A673 (cell line): ENCODE measurements at regions not wholly inside any gene's neighbourhood (a gene's known extent, or its start where the extent isn't known, plus 50 kb on each side); places are given as distances from the start of the nearest gene placed in this dataset.

ENCODE experiments used
- BruUV-seq: library from RNA; stranded (reverse); fragments of 400-500 nt; replicated peaks from 2 replicates; lab custom pipeline; 2021; lab: Mats Ljungman, UMichigan
- CTCF ChIA-PET: fragments of 300-600 bp; sonication (Branson Sonifier 250); formaldehyde crosslinking; loops from one replicate; lab custom pipeline; 2022; ENCODE audit warnings: antibody characterized with exemption; lab: Charles Lee
- POLR2A ChIA-PET: fragments of 300-600 bp; sonication (Branson Sonifier 250); formaldehyde crosslinking; loops from one replicate; lab custom pipeline; 2022; ENCODE audit warnings: antibody characterized with exemption; ENCODE audit not compliant: low non-redundant PET; lab: Charles Lee
- DNase-seq: peaks from one replicate; pipeline ENCODE4 v3.0.0-alpha.2; 2015; ENCODE audit warnings: low spot score
- H3K27ac ChIP-seq: fragments of 200-600 bp; sonication (generic); 2 replicates; pipeline ENCODE4 v1.5.1; 2016; ENCODE audit warnings: mixed run types, low read depth, mild to moderate bottlenecking, mixed read lengths, antibody characterized with exemption, low read length; ENCODE audit not compliant: poor library complexity, severe bottlenecking
- H3K27me3 ChIP-seq: fragments of 200-600 bp; sonication (generic); replicated peaks from 2 replicates; pipeline ENCODE4 v1.6.1; 2017; ENCODE audit warnings: mixed run types, low read depth, mild to moderate bottlenecking, mixed read lengths, antibody characterized with exemption, low read length; ENCODE audit not compliant: insufficient read depth, poor library complexity
- H3K36me3 ChIP-seq: fragments of 200-600 bp; sonication (generic); 2 replicates; pipeline ENCODE4 v1.6.1; 2016; ENCODE audit warnings: mixed run types, mild to moderate bottlenecking, mixed read lengths, antibody characterized with exemption, low read length; ENCODE audit not compliant: insufficient read depth, poor library complexity, severe bottlenecking
- H3K4me1 ChIP-seq: fragments of 200-600 bp; sonication (generic); 2 replicates; pipeline ENCODE4 v1.6.1; 2017; ENCODE audit warnings: mixed run types, mild to moderate bottlenecking, mixed read lengths, antibody characterized with exemption, low read length; ENCODE audit not compliant: insufficient read depth, poor library complexity, severe bottlenecking
- H3K4me3 ChIP-seq: fragments of 200-600 bp; sonication (generic); 2 replicates; pipeline ENCODE4 v1.5.1; 2016; ENCODE audit warnings: low read depth, mixed run types, mild to moderate bottlenecking, mixed read lengths, low read length; ENCODE audit not compliant: poor library complexity, severe bottlenecking
- H3K9me3 ChIP-seq: fragments of 200-600 bp; sonication (generic); 2 replicates; pipeline ENCODE4 v1.6.1; 2016; ENCODE audit warnings: mixed run types, low read depth, mild to moderate bottlenecking, mixed read lengths, antibody characterized with exemption, low read length; ENCODE audit not compliant: poor library complexity, severe bottlenecking
- CTCF ChIP-seq: fragments of 300-800, 200-600 bp; sonication (generic); conservative IDR thresholded peaks from 2 replicates; pipeline ENCODE4 v1.5.1; 2017; ENCODE audit warnings: low read depth, mild to moderate bottlenecking, antibody characterized with exemption, low read length, moderate library complexity, mixed read lengths
- EZH2 ChIP-seq: fragments of 200-600 bp; sonication (generic); IDR thresholded peaks from 2 replicates; pipeline ENCODE4 v1.6.1; 2017; ENCODE audit warnings: borderline replicate concordance, low read depth, mild to moderate bottlenecking, mixed read lengths, antibody characterized with exemption, low read length; ENCODE audit not compliant: poor library complexity, severe bottlenecking
- intact Hi-C: fragments of 100-400 bp; cut with micrococcal nuclease; formaldehyde crosslinking; loops from one replicate; pipeline ENCODE4 v1.10.0; 2022; ENCODE audit not compliant: unreplicated experiment

DNA sequence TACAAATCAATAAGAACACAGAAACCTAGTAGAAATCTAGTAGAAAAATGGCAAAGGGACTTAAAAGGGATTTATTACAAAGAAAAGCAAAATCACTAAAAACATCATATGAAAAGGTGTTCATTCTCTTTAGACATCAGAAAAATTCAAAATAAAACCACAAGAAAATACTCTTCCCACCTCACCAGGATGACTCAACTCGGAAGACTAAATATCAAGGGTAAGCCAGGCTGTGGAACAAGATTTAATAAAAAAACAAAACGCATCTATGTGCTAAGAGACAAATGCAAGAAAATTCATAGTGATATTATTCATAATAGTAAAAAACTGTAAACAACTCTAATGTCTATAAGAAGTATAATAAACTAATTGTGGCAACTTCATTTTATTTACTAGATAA lies 181.6 kb upstream of the GHR start:
- Histone ChIP-seq H3K9me3 (no peaks in the 10 kb centered on the region), H3K36me3 (no peaks in the 10 kb centered on the region), H3K4me1 (no peaks in the 10 kb centered on the region), H3K27ac (no peak overlapping the region), H3K27me3 (no peaks in the 10 kb centered on the region), H3K4me3 (no peak overlapping the region)
- no peak for DNase-seq
- TF ChIP-seq CTCF = no peak
- no peak for TF ChIP-seq EZH2
- intact Hi-C loops = no loop called here
- BruUV-seq = no TSS peak
- ChIA-PET CTCF (no interaction called here), POLR2A (no interaction called here)

- Histone ChIP-seq H3K27me3 (no peaks in the 10 kb centered on the region), H3K36me3 (no peaks in the 10 kb centered on the region), H3K4me1 (no peaks in the 10 kb centered on the region), H3K9me3 (no peaks in the 10 kb centered on the region), H3K27ac (no peak overlapping the region), H3K4me3 (no peak overlapping the region)
- TF ChIP-seq CTCF (no peak), EZH2 (no peak)
- no TSS peak for BruUV-seq
- intact Hi-C loops = no loop called here
- ChIA-PET POLR2A (no interaction called here), CTCF (no interaction called here)
- no peak for DNase-seq
Observed at GRCh38 chr5:42242210-42242609, 181.0 kb upstream of the GHR start.

- Histone ChIP-seq H3K27me3 (no peaks in the 10 kb centered on the region), H3K36me3 (no peaks in the 10 kb centered on the region), H3K9me3 (no peaks in the 10 kb centered on the region), H3K4me3 (no peak overlapping the region), H3K27ac (no peak overlapping the region), H3K4me1 (no peaks in the 10 kb centered on the region)
- DNase-seq = no peak
- TF ChIP-seq EZH2 (no peak), CTCF (no peak)
- CTCF ChIA-PET = no interaction called here
- POLR2A ChIA-PET = no interaction called here
- intact Hi-C loops = no loop called here
- no TSS peak for BruUV-seq
Observed at GRCh38 chr5:42242881-42243485, 180.3 kb upstream of the GHR start.
